A673 (cell line): ENCODE measurements at regions not wholly inside any gene's neighbourhood (a gene's known extent, or its start where the extent isn't known, plus 50 kb on each side); places are given as distances from the start of the nearest gene placed in this dataset.
A peak's percentile ranks its signal among the peaks of the same experiment; 100 is the strongest.

ENCODE experiments used
- BruUV-seq: library from RNA; stranded (reverse); fragments of 400-500 nt; replicated peaks from 2 replicates; lab custom pipeline; 2021; lab: Mats Ljungman, UMichigan
- CTCF ChIA-PET: fragments of 300-600 bp; sonication (Branson Sonifier 250); formaldehyde crosslinking; loops from one replicate; lab custom pipeline; 2022; ENCODE audit warnings: antibody characterized with exemption; lab: Charles Lee
- POLR2A ChIA-PET: fragments of 300-600 bp; sonication (Branson Sonifier 250); formaldehyde crosslinking; loops from one replicate; lab custom pipeline; 2022; ENCODE audit warnings: antibody characterized with exemption; ENCODE audit not compliant: low non-redundant PET; lab: Charles Lee
- DNase-seq: peaks from one replicate; pipeline ENCODE4 v3.0.0-alpha.2; 2015; ENCODE audit warnings: low spot score
- H3K27ac ChIP-seq: fragments of 200-600 bp; sonication (generic); 2 replicates; pipeline ENCODE4 v1.5.1; 2016; ENCODE audit warnings: mixed run types, low read depth, mild to moderate bottlenecking, mixed read lengths, antibody characterized with exemption, low read length; ENCODE audit not compliant: poor library complexity, severe bottlenecking
- H3K27me3 ChIP-seq: fragments of 200-600 bp; sonication (generic); replicated peaks from 2 replicates; pipeline ENCODE4 v1.6.1; 2017; ENCODE audit warnings: mixed run types, low read depth, mild to moderate bottlenecking, mixed read lengths, antibody characterized with exemption, low read length; ENCODE audit not compliant: insufficient read depth, poor library complexity
- H3K36me3 ChIP-seq: fragments of 200-600 bp; sonication (generic); 2 replicates; pipeline ENCODE4 v1.6.1; 2016; ENCODE audit warnings: mixed run types, mild to moderate bottlenecking, mixed read lengths, antibody characterized with exemption, low read length; ENCODE audit not compliant: insufficient read depth, poor library complexity, severe bottlenecking
- H3K4me1 ChIP-seq: fragments of 200-600 bp; sonication (generic); 2 replicates; pipeline ENCODE4 v1.6.1; 2017; ENCODE audit warnings: mixed run types, mild to moderate bottlenecking, mixed read lengths, antibody characterized with exemption, low read length; ENCODE audit not compliant: insufficient read depth, poor library complexity, severe bottlenecking
- H3K4me3 ChIP-seq: fragments of 200-600 bp; sonication (generic); 2 replicates; pipeline ENCODE4 v1.5.1; 2016; ENCODE audit warnings: low read depth, mixed run types, mild to moderate bottlenecking, mixed read lengths, low read length; ENCODE audit not compliant: poor library complexity, severe bottlenecking
- H3K9me3 ChIP-seq: fragments of 200-600 bp; sonication (generic); 2 replicates; pipeline ENCODE4 v1.6.1; 2016; ENCODE audit warnings: mixed run types, low read depth, mild to moderate bottlenecking, mixed read lengths, antibody characterized with exemption, low read length; ENCODE audit not compliant: poor library complexity, severe bottlenecking
- EZH2 ChIP-seq: fragments of 200-600 bp; sonication (generic); IDR thresholded peaks from 2 replicates; pipeline ENCODE4 v1.6.1; 2017; ENCODE audit warnings: borderline replicate concordance, low read depth, mild to moderate bottlenecking, mixed read lengths, antibody characterized with exemption, low read length; ENCODE audit not compliant: poor library complexity, severe bottlenecking
- intact Hi-C: fragments of 100-400 bp; cut with micrococcal nuclease; formaldehyde crosslinking; loops from one replicate; pipeline ENCODE4 v1.10.0; 2022; ENCODE audit not compliant: unreplicated experiment
- TF ChIP-seq, protein P1 (sequence below): fragments of 300-800, 200-600 bp; sonication (generic); conservative IDR thresholded peaks from 2 replicates; pipeline ENCODE4 v1.5.1; 2017; ENCODE audit warnings: low read depth, mild to moderate bottlenecking, antibody characterized with exemption, low read length, moderate library complexity, mixed read lengths

DNA sequence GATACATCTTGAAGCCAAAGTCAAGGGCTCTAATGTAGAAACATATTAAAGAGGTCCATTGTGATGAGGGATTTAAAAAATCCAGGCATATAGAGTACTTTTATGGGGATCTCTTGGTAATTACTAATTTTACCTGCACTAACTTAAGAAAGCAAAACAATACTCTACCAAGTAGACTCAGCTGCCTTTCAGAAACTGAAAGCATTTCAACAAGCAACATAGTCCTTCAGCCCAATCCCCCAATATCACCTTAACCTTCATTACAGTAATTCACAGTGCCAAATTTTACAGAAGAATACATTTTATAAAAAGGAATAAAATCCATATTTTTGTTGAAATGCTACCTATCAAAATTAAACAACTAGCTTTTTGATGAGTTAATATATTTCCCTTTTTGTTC lies 422.9 kb downstream of the DTHD1 start:
- no peaks in the 10 kb centered on the region for H3K36me3 ChIP-seq
- peaks cover 14% of the 10 kb centered on the region for H3K9me3 ChIP-seq
- ChIA-PET CTCF (no interaction called here), POLR2A (no interaction called here)
- no peak overlapping the region for H3K4me3 ChIP-seq
- BruUV-seq, result no TSS peak
- DNase-seq, result no peak
- no peaks in the 10 kb centered on the region for H3K4me1 ChIP-seq
- intact Hi-C loops, result no loop called here
- TF ChIP-seq, protein P1, sequence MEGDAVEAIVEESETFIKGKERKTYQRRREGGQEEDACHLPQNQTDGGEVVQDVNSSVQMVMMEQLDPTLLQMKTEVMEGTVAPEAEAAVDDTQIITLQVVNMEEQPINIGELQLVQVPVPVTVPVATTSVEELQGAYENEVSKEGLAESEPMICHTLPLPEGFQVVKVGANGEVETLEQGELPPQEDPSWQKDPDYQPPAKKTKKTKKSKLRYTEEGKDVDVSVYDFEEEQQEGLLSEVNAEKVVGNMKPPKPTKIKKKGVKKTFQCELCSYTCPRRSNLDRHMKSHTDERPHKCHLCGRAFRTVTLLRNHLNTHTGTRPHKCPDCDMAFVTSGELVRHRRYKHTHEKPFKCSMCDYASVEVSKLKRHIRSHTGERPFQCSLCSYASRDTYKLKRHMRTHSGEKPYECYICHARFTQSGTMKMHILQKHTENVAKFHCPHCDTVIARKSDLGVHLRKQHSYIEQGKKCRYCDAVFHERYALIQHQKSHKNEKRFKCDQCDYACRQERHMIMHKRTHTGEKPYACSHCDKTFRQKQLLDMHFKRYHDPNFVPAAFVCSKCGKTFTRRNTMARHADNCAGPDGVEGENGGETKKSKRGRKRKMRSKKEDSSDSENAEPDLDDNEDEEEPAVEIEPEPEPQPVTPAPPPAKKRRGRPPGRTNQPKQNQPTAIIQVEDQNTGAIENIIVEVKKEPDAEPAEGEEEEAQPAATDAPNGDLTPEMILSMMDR, result no peak
- TF ChIP-seq EZH2, result no peak
- H3K27ac ChIP-seq, result no peak overlapping the region
- H3K27me3 ChIP-seq, result no peaks in the 10 kb centered on the region

DNA sequence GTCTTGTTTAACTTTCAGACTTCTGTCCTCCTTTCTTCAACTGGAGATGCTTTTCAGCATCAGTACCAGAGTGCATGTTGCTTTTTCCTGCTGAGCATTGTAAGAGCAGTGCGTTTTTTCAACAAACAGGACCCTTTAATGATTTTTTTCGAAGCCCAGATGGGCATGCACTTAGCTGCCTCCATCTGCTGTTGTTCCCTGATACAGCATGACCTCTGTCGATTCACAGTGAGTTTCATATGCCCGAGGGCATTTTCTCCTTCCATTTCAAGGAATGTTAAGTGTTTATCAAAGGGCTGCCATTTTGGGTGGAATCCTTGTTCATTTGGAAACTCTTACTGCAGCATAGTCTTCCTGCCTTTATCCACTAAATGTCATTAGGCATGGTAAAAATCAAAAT lies 428.6 kb downstream of the DTHD1 start:
- no TSS peak for BruUV-seq
- DNase-seq, result no peak
- Histone ChIP-seq H3K27me3 (no peaks in the 10 kb centered on the region), H3K4me3 (no peak overlapping the region), H3K27ac (no peak overlapping the region), H3K9me3 (peaks cover 4% of the 10 kb centered on the region), H3K4me1 (no peaks in the 10 kb centered on the region), H3K36me3 (no peaks in the 10 kb centered on the region)
- ChIA-PET POLR2A (no interaction called here), CTCF (no interaction called here)
- TF ChIP-seq, protein P1, result no peak
- TF ChIP-seq EZH2, result no peak
- intact Hi-C loops, result no loop called here

DNA sequence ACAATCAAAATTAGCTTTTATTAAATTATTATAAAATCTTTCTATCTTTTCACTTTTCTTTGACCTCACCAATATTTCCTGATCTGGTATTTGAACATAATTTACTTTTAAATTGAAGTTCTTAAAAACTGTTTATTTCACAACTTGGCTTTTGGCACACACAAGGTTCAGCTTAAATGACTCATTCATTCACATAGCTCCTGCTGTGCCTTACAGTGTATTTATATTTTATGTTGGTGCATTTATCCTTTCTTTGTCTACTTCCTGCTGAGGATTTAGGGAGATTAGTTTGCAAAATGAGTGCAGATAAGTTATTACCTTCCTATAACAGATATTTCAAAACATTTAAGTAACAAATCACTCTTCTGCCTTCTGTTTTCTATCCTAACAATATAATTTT lies 430.6 kb downstream of the DTHD1 start:
- intact Hi-C loops, result no loop called here
- POLR2A ChIA-PET, result no interaction called here
- CTCF ChIA-PET, result no interaction called here
- Histone ChIP-seq H3K36me3 (no peaks in the 10 kb centered on the region), H3K4me3 (no peak overlapping the region), H3K4me1 (no peaks in the 10 kb centered on the region), H3K9me3 (peaks cover 7% of the 10 kb centered on the region), H3K27ac (no peak overlapping the region), H3K27me3 (no peaks in the 10 kb centered on the region)
- no TSS peak for BruUV-seq
- TF ChIP-seq EZH2, result no peak
- TF ChIP-seq, protein P1, result no peak
- DNase-seq, result peak; percentile 15
